ENCODE measurements at regions not wholly inside any gene's neighbourhood (a gene's known extent, or its start where the extent isn't known, plus 50 kb on each side); places are given as distances from the start of the nearest gene placed in this dataset.

DNA sequence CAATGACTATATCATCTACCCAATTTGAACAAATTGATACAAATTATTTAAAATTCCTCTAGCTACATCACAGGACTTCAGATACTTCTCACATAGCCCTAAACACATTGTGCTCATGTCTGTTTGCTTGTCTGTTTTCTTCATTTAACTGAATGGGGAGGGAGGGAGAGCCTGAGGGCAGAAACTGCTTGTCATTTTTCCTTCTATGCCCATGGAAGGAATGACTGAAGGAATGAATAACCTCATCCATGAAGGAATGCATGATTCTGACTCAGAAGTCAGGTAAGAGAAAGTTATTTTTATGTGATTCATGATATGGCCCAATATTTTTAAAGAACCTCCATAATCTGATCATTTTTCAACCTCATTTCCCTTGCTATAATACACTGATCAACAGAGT is 418.0 kb upstream of the PITX2 start:
- Histone ChIP-seq H3K79me2 (no peaks in the 10 kb centered on the region), H3K27ac (no peak overlapping the region), H2AFZ (no peak overlapping the region), H3K36me3 (replicated peaks; ENCODE audit: insufficient read depth, low read depth) (no peaks in the 10 kb centered on the region), H3K27me3 (no peaks in the 10 kb centered on the region), H3K9me2 (replicated peaks; ENCODE audit: insufficient read depth) (no peaks in the 10 kb centered on the region), H3K4me2 (no peak overlapping the region), H3K9me3 (ENCODE audit: low read depth) (no peaks in the 10 kb centered on the region), H3K4me3 (no peak overlapping the region), H4K20me1 (ENCODE audit: insufficient read depth, poor library complexity, severe bottlenecking) (no peaks in the 10 kb centered on the region), H3K4me1 (ENCODE audit: insufficient read depth) (peaks cover 8% of the 10 kb centered on the region)
- TF ChIP-seq, protein P1, sequence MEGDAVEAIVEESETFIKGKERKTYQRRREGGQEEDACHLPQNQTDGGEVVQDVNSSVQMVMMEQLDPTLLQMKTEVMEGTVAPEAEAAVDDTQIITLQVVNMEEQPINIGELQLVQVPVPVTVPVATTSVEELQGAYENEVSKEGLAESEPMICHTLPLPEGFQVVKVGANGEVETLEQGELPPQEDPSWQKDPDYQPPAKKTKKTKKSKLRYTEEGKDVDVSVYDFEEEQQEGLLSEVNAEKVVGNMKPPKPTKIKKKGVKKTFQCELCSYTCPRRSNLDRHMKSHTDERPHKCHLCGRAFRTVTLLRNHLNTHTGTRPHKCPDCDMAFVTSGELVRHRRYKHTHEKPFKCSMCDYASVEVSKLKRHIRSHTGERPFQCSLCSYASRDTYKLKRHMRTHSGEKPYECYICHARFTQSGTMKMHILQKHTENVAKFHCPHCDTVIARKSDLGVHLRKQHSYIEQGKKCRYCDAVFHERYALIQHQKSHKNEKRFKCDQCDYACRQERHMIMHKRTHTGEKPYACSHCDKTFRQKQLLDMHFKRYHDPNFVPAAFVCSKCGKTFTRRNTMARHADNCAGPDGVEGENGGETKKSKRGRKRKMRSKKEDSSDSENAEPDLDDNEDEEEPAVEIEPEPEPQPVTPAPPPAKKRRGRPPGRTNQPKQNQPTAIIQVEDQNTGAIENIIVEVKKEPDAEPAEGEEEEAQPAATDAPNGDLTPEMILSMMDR (IDR thresholded peaks at IDR 0.05; ENCODE audit: poor library complexity), result no peak
- TF ChIP-seq EZH2phosphoT487 (IDR thresholded peaks at IDR 0.05; ENCODE audit: low read depth, severe bottlenecking, unreplicated experiment) (no peak), EZH2 (IDR thresholded peaks at IDR 0.05; ENCODE audit: borderline replicate concordance) (no peak)
- no peak for DNase-seq (ENCODE audit: low spot score)

DNA sequence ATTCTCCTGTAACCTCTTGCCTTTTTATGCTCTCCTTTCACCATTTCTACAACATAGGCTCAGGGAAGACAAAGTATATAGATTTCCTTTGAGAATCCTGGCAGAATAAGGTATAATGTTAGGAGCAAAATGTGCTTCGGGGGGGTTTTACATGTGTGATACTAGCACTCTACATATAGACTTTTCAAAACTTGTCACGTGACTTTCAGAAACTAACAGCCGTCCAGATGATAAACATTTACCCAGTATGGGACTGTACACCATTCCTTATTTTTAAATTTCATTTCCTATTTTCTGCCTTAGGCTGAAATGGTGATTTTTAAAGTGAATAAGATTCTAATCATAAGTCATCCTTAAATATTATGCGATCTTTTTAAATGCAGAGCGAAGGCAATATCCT is 420.4 kb upstream of the PITX2 start:
- no peaks in the 10 kb centered on the region for H4K20me1 ChIP-seq (ENCODE audit: insufficient read depth, poor library complexity, severe bottlenecking)
- peaks cover 12% of the 10 kb centered on the region for H3K4me1 ChIP-seq (ENCODE audit: insufficient read depth)
- no peak overlapping the region for H3K27ac ChIP-seq
- no peak overlapping the region for H3K4me3 ChIP-seq
- no peak overlapping the region for H3K4me2 ChIP-seq
- H3K9me2 ChIP-seq (replicated peaks; ENCODE audit: insufficient read depth), result no peaks in the 10 kb centered on the region
- no peak overlapping the region for H2AFZ ChIP-seq
- H3K27me3 ChIP-seq, result no peaks in the 10 kb centered on the region
- no peaks in the 10 kb centered on the region for H3K9me3 ChIP-seq (ENCODE audit: low read depth)
- DNase-seq (ENCODE audit: low spot score), result no peak
- H3K36me3 ChIP-seq (replicated peaks; ENCODE audit: insufficient read depth, low read depth), result no peaks in the 10 kb centered on the region
- 76% methylated on average over 5 of the region's 5 CpGs for WGBS (ENCODE audit: low lambda C conversion rate, missing lambda C conversion rate)
- TF ChIP-seq EZH2 (IDR thresholded peaks at IDR 0.05; ENCODE audit: borderline replicate concordance), result no peak
- TF ChIP-seq, protein P1 (IDR thresholded peaks at IDR 0.05; ENCODE audit: poor library complexity), result no peak
- no peak for TF ChIP-seq EZH2phosphoT487 (IDR thresholded peaks at IDR 0.05; ENCODE audit: low read depth, severe bottlenecking, unreplicated experiment)
- no peaks in the 10 kb centered on the region for H3K79me2 ChIP-seq

DNA sequence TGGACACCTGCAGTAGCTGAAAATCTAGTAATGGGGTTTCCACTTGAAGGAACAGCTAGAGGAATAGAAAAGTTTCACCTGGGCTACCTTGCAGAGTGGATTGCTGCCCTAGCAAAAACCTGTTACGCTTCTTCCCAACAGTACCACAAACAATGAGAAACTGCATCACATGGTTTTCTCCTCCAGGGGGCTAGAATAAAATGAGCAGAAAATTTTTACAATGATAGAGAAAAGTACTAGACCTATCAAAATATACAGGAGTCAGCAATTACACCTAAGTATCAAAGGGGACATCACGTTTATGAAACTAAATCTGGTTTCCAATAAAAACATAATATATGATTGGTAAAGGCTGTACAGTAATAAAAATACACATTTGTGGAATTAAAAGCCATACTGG is 423.1 kb upstream of the PITX2 start:
- Histone ChIP-seq H3K4me2 (no peak overlapping the region), H3K4me1 (ENCODE audit: insufficient read depth) (peaks cover 12% of the 10 kb centered on the region), H3K79me2 (no peaks in the 10 kb centered on the region), H3K27me3 (no peaks in the 10 kb centered on the region), H2AFZ (no peak overlapping the region), H4K20me1 (ENCODE audit: insufficient read depth, poor library complexity, severe bottlenecking) (no peaks in the 10 kb centered on the region), H3K4me3 (no peak overlapping the region), H3K9me2 (replicated peaks; ENCODE audit: insufficient read depth) (no peaks in the 10 kb centered on the region), H3K9me3 (ENCODE audit: low read depth) (no peaks in the 10 kb centered on the region), H3K27ac (no peak overlapping the region), H3K36me3 (replicated peaks; ENCODE audit: insufficient read depth, low read depth) (no peaks in the 10 kb centered on the region)
- WGBS (ENCODE audit: low lambda C conversion rate, missing lambda C conversion rate), result 96% methylated on average over 2 of the region's 2 CpGs
- TF ChIP-seq EZH2 (IDR thresholded peaks at IDR 0.05; ENCODE audit: borderline replicate concordance) (no peak), EZH2phosphoT487 (IDR thresholded peaks at IDR 0.05; ENCODE audit: low read depth, severe bottlenecking, unreplicated experiment) (no peak)
- TF ChIP-seq, protein P1 (IDR thresholded peaks at IDR 0.05; ENCODE audit: poor library complexity), result no peak
- DNase-seq (ENCODE audit: low spot score), result no peak

DNA sequence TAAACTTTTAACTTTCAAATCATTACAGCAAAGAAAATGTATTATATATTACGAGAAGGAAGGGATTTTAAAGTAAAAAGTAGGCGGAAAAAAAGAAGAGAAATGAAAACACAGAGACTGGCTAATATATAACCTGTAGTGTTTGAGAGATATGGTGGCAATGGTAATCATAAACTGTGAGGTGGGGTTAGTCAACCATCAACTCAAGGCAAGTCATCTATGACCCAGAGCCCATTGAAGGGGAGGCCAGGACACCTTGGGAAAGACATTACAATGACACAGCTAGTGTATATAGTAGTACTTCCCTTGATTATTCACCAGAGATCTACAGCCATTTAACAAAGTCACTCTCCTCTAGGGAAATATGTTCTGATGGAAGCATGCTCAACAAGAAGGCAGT is 423.9 kb upstream of the PITX2 start:
- 88% methylated on average over 2 of the region's 2 CpGs for WGBS (ENCODE audit: low lambda C conversion rate, missing lambda C conversion rate)
- no peaks in the 10 kb centered on the region for H4K20me1 ChIP-seq (ENCODE audit: insufficient read depth, poor library complexity, severe bottlenecking)
- TF ChIP-seq, protein P1 (IDR thresholded peaks at IDR 0.05; ENCODE audit: poor library complexity), result no peak
- no peak for TF ChIP-seq EZH2phosphoT487 (IDR thresholded peaks at IDR 0.05; ENCODE audit: low read depth, severe bottlenecking, unreplicated experiment)
- no peak for TF ChIP-seq EZH2 (IDR thresholded peaks at IDR 0.05; ENCODE audit: borderline replicate concordance)

More for the DNA sequence above, 423.9 kb upstream of the PITX2 start:
- H3K4me1 ChIP-seq (ENCODE audit: insufficient read depth), result peaks cover 12% of the 10 kb centered on the region
- no peaks in the 10 kb centered on the region for H3K27me3 ChIP-seq
- peak; percentile 28 for DNase-seq (ENCODE audit: low spot score)
- H3K4me2 ChIP-seq, result no peak overlapping the region
- H2AFZ ChIP-seq, result no peak overlapping the region
- H3K9me2 ChIP-seq (replicated peaks; ENCODE audit: insufficient read depth), result no peaks in the 10 kb centered on the region
- no peaks in the 10 kb centered on the region for H3K9me3 ChIP-seq (ENCODE audit: low read depth)
- no peak overlapping the region for H3K27ac ChIP-seq
- no peak overlapping the region for H3K4me3 ChIP-seq
- H3K36me3 ChIP-seq (replicated peaks; ENCODE audit: insufficient read depth, low read depth), result no peaks in the 10 kb centered on the region
- H3K79me2 ChIP-seq, result no peaks in the 10 kb centered on the region
